ENCODE measurements at regions not wholly inside any gene's neighbourhood (a gene's known extent, or its start where the extent isn't known, plus 50 kb on each side); places are given as distances from the start of the nearest gene placed in this dataset.
A peak's percentile ranks its signal among the peaks of the same experiment; 100 is the strongest.
"Not testable (repeated sequence)": the region's sequence is repeated elsewhere in the genome, so short reads cannot be mapped to it uniquely, and the experiment has no call there.

- H3K9me3 ChIP-seq (ENCODE audit: control insufficient read depth in 2 of 2, low read length in 2 of 2): no peaks in the 10 kb centered on the region
- H3K36me3 ChIP-seq (ENCODE audit: control insufficient read depth in 2 of 2, insufficient read depth in 2 of 2, low read length in 2 of 2): no peaks in the 10 kb centered on the region
- no peaks in the 10 kb centered on the region for H3K4me1 ChIP-seq (ENCODE audit: control insufficient read depth, insufficient read depth, low read length)
- H3K4me3 ChIP-seq (ENCODE audit: low read length in 2 of 2): no peak overlapping the region
- H3K27ac ChIP-seq (ENCODE audit: low read length): no peak overlapping the region
- H3K9ac ChIP-seq (ENCODE audit: low read length in 2 of 2): no peak overlapping the region
- no peaks in the 10 kb centered on the region for H3K27me3 ChIP-seq (ENCODE audit: control insufficient read depth in 1 of 2, insufficient read depth in 2 of 2, low read length in 2 of 2)
Observed at GRCh38 chr1:200496937-200497336, 87.1 kb upstream of the ZNF281 start.

GRCh38 chr1:200495901-200496300, 86.1 kb upstream of the ZNF281 start:
- no peak overlapping the region for H3K27ac ChIP-seq (ENCODE audit: low read length)
- H3K9me3 ChIP-seq (ENCODE audit: control insufficient read depth in 2 of 2, low read length in 2 of 2): no peaks in the 10 kb centered on the region
- no peak overlapping the region for H3K9ac ChIP-seq (ENCODE audit: low read length in 2 of 2)
- no peaks in the 10 kb centered on the region for H3K27me3 ChIP-seq (ENCODE audit: control insufficient read depth in 1 of 2, insufficient read depth in 2 of 2, low read length in 2 of 2)
- no peak overlapping the region for H3K4me3 ChIP-seq (ENCODE audit: low read length in 2 of 2)
- H3K4me1 ChIP-seq (ENCODE audit: control insufficient read depth, insufficient read depth, low read length): no peaks in the 10 kb centered on the region
- H3K36me3 ChIP-seq (ENCODE audit: control insufficient read depth in 2 of 2, insufficient read depth in 2 of 2, low read length in 2 of 2): no peaks in the 10 kb centered on the region

GRCh38 chr1:200493344-200493743, 83.5 kb upstream of the ZNF281 start:
- no peak overlapping the region for H3K9ac ChIP-seq (ENCODE audit: low read length in 2 of 2)
- no peak overlapping the region for H3K4me3 ChIP-seq (ENCODE audit: low read length in 2 of 2)
- no peaks in the 10 kb centered on the region for H3K4me1 ChIP-seq (ENCODE audit: control insufficient read depth, insufficient read depth, low read length)
- no peaks in the 10 kb centered on the region for H3K9me3 ChIP-seq (ENCODE audit: control insufficient read depth in 2 of 2, low read length in 2 of 2)
- H3K27me3 ChIP-seq (ENCODE audit: control insufficient read depth in 1 of 2, insufficient read depth in 2 of 2, low read length in 2 of 2): no peaks in the 10 kb centered on the region
- H3K36me3 ChIP-seq (ENCODE audit: control insufficient read depth in 2 of 2, insufficient read depth in 2 of 2, low read length in 2 of 2): no peaks in the 10 kb centered on the region
- no peak overlapping the region for H3K27ac ChIP-seq (ENCODE audit: low read length)

GRCh38 chr1:200491103-200491502, 81.3 kb upstream of the ZNF281 start:
- H3K9me3 ChIP-seq (ENCODE audit: control insufficient read depth in 2 of 2, low read length in 2 of 2): no peaks in the 10 kb centered on the region
- no peaks in the 10 kb centered on the region for H3K27me3 ChIP-seq (ENCODE audit: control insufficient read depth in 1 of 2, insufficient read depth in 2 of 2, low read length in 2 of 2)
- H3K9ac ChIP-seq (ENCODE audit: low read length in 2 of 2): no peak overlapping the region
- no peak overlapping the region for H3K27ac ChIP-seq (ENCODE audit: low read length)
- H3K4me1 ChIP-seq (ENCODE audit: control insufficient read depth, insufficient read depth, low read length): no peaks in the 10 kb centered on the region
- H3K36me3 ChIP-seq (ENCODE audit: control insufficient read depth in 2 of 2, insufficient read depth in 2 of 2, low read length in 2 of 2): no peaks in the 10 kb centered on the region
- no peak overlapping the region for H3K4me3 ChIP-seq (ENCODE audit: low read length in 2 of 2)

- no peak overlapping the region for H3K9ac ChIP-seq (ENCODE audit: low read length in 2 of 2)
- H3K4me3 ChIP-seq (ENCODE audit: low read length in 2 of 2): no peak overlapping the region
- no peaks in the 10 kb centered on the region for H3K27me3 ChIP-seq (ENCODE audit: control insufficient read depth in 1 of 2, insufficient read depth in 2 of 2, low read length in 2 of 2)
- no peaks in the 10 kb centered on the region for H3K4me1 ChIP-seq (ENCODE audit: control insufficient read depth, insufficient read depth, low read length)
- no peaks in the 10 kb centered on the region for H3K9me3 ChIP-seq (ENCODE audit: control insufficient read depth in 2 of 2, low read length in 2 of 2)
- H3K27ac ChIP-seq (ENCODE audit: low read length): no peak overlapping the region
- no peaks in the 10 kb centered on the region for H3K36me3 ChIP-seq (ENCODE audit: control insufficient read depth in 2 of 2, insufficient read depth in 2 of 2, low read length in 2 of 2)
Observed at GRCh38 chr1:200490183-200490582, 80.3 kb upstream of the ZNF281 start.

- H3K4me1 ChIP-seq (ENCODE audit: control insufficient read depth, insufficient read depth, low read length): no peaks in the 10 kb centered on the region
- H3K27me3 ChIP-seq (ENCODE audit: control insufficient read depth in 1 of 2, insufficient read depth in 2 of 2, low read length in 2 of 2): no peaks in the 10 kb centered on the region
- peak overlapping the region in 1 of 2 donors; percentile 49 for H3K9ac ChIP-seq (ENCODE audit: low read length in 2 of 2)
- H3K4me3 ChIP-seq (ENCODE audit: low read length in 2 of 2): peak overlapping the region; percentile 48 to 55
- no peaks in the 10 kb centered on the region for H3K9me3 ChIP-seq (ENCODE audit: control insufficient read depth in 2 of 2, low read length in 2 of 2)
- H3K36me3 ChIP-seq (ENCODE audit: control insufficient read depth in 2 of 2, insufficient read depth in 2 of 2, low read length in 2 of 2): no peaks in the 10 kb centered on the region
- no peak overlapping the region for H3K27ac ChIP-seq (ENCODE audit: low read length)
Observed at GRCh38 chr1:200488375-200489165, 78.7 kb upstream of the ZNF281 start.

- H3K4me3 ChIP-seq (ENCODE audit: low read length in 2 of 2): no peak overlapping the region
Observed at GRCh38 chr1:200487650-200488049, 77.8 kb upstream of the ZNF281 start.

GRCh38 chr1:200486634-200487033, 76.8 kb upstream of the ZNF281 start:
- Histone ChIP-seq H3K9ac (ENCODE audit: low read length in 2 of 2) (no peak overlapping the region), H3K4me3 (ENCODE audit: low read length in 2 of 2) (no peak overlapping the region), H3K36me3 (ENCODE audit: control insufficient read depth in 2 of 2, insufficient read depth in 2 of 2, low read length in 2 of 2) (no peaks in the 10 kb centered on the region), H3K27me3 (ENCODE audit: control insufficient read depth in 1 of 2, insufficient read depth in 2 of 2, low read length in 2 of 2) (no peaks in the 10 kb centered on the region), H3K9me3 (ENCODE audit: control insufficient read depth in 2 of 2, low read length in 2 of 2) (no peaks in the 10 kb centered on the region), H3K4me1 (ENCODE audit: control insufficient read depth, insufficient read depth, low read length) (no peaks in the 10 kb centered on the region), H3K27ac (ENCODE audit: low read length) (no peak overlapping the region)

More at GRCh38 chr1:200487650-200488049, 77.8 kb upstream of the ZNF281 start:
- Histone ChIP-seq H3K4me1 (ENCODE audit: control insufficient read depth, insufficient read depth, low read length) (no peaks in the 10 kb centered on the region), H3K9me3 (ENCODE audit: control insufficient read depth in 2 of 2, low read length in 2 of 2) (no peaks in the 10 kb centered on the region), H3K36me3 (ENCODE audit: control insufficient read depth in 2 of 2, insufficient read depth in 2 of 2, low read length in 2 of 2) (no peaks in the 10 kb centered on the region), H3K27ac (ENCODE audit: low read length) (no peak overlapping the region), H3K27me3 (ENCODE audit: control insufficient read depth in 1 of 2, insufficient read depth in 2 of 2, low read length in 2 of 2) (no peaks in the 10 kb centered on the region), H3K9ac (ENCODE audit: low read length in 2 of 2) (no peak overlapping the region)

- H3K4me3 ChIP-seq (ENCODE audit: low read length in 2 of 2); H3K27ac ChIP-seq (ENCODE audit: low read length); H3K27me3 ChIP-seq (ENCODE audit: control insufficient read depth in 1 of 2, insufficient read depth in 2 of 2, low read length in 2 of 2); H3K9me3 ChIP-seq (ENCODE audit: control insufficient read depth in 2 of 2, low read length in 2 of 2); H3K36me3 ChIP-seq (ENCODE audit: control insufficient read depth in 2 of 2, insufficient read depth in 2 of 2, low read length in 2 of 2); H3K4me1 ChIP-seq (ENCODE audit: control insufficient read depth, insufficient read depth, low read length); H3K9ac ChIP-seq (ENCODE audit: low read length in 2 of 2): not testable (repeated sequence)
Observed at GRCh38 chr1:200484438-200484946, 74.7 kb upstream of the ZNF281 start.

- peaks cover 0 to 2% of the 10 kb centered on the region in 2 donors for H3K27me3 ChIP-seq (ENCODE audit: control insufficient read depth in 1 of 2, insufficient read depth in 2 of 2, low read length in 2 of 2)
- no peaks in the 10 kb centered on the region for H3K9me3 ChIP-seq (ENCODE audit: control insufficient read depth in 2 of 2, low read length in 2 of 2)
- H3K36me3 ChIP-seq (ENCODE audit: control insufficient read depth in 2 of 2, insufficient read depth in 2 of 2, low read length in 2 of 2): no peaks in the 10 kb centered on the region
- H3K4me1 ChIP-seq (ENCODE audit: control insufficient read depth, insufficient read depth, low read length): no peaks in the 10 kb centered on the region
- no peak overlapping the region for H3K9ac ChIP-seq (ENCODE audit: low read length in 2 of 2)
- H3K27ac ChIP-seq (ENCODE audit: low read length): no peak overlapping the region
- H3K4me3 ChIP-seq (ENCODE audit: low read length in 2 of 2): no peak overlapping the region
Observed at GRCh38 chr1:200483491-200484143, 73.8 kb upstream of the ZNF281 start.

GRCh38 chr1:200480964-200481363, 71.1 kb upstream of the ZNF281 start:
- H3K27me3 ChIP-seq (ENCODE audit: control insufficient read depth in 1 of 2, insufficient read depth in 2 of 2, low read length in 2 of 2): peaks cover 0 to 4% of the 10 kb centered on the region in 2 donors
- no peaks in the 10 kb centered on the region for H3K9me3 ChIP-seq (ENCODE audit: control insufficient read depth in 2 of 2, low read length in 2 of 2)
- no peak overlapping the region for H3K4me3 ChIP-seq (ENCODE audit: low read length in 2 of 2)
- no peaks in the 10 kb centered on the region for H3K4me1 ChIP-seq (ENCODE audit: control insufficient read depth, insufficient read depth, low read length)
- no peaks in the 10 kb centered on the region for H3K36me3 ChIP-seq (ENCODE audit: control insufficient read depth in 2 of 2, insufficient read depth in 2 of 2, low read length in 2 of 2)
- H3K27ac ChIP-seq (ENCODE audit: low read length): no peak overlapping the region
- no peak overlapping the region for H3K9ac ChIP-seq (ENCODE audit: low read length in 2 of 2)

Measured in stomach smooth muscle (tissue), 2 donors.